ENCODE measurements at regions not wholly inside any gene's neighbourhood (a gene's known extent, or its start where the extent isn't known, plus 50 kb on each side); places are given as distances from the start of the nearest gene placed in this dataset.
"Not testable (repeated sequence)": the region's sequence is repeated elsewhere in the genome, so short reads cannot be mapped to it uniquely, and the experiment has no call there.

- DNase-seq = no peak
Measured at GRCh38 chr18:65278939-65279667, 471.7 kb upstream of the CDH7 start.

- no peak for DNase-seq
Measured at GRCh38 chr18:65269375-65269774, 481.4 kb upstream of the CDH7 start.

GRCh38 chr18:65265761-65266160 lies 485.1 kb upstream of the CDH7 start:
- DNase-seq = no peak

- no peak for DNase-seq
Measured at GRCh38 chr18:65260030-65260429, 490.8 kb upstream of the CDH7 start.

- no peak for DNase-seq
Measured at GRCh38 chr18:65259403-65259802, 491.4 kb upstream of the CDH7 start.

GRCh38 chr18:65257149-65257548 lies 493.7 kb upstream of the CDH7 start:
- no peak for DNase-seq

GRCh38 chr18:65255417-65255816 lies 495.4 kb upstream of the CDH7 start:
- DNase-seq = no peak

GRCh38 chr18:65239787-65240186 lies 511.0 kb upstream of the CDH7 start:
- DNase-seq = no peak

- DNase-seq = no peak
Measured at GRCh38 chr18:65235966-65236624, 514.7 kb upstream of the CDH7 start.

GRCh38 chr18:65230311-65230710 lies 520.5 kb upstream of the CDH7 start:
- DNase-seq = no peak

- DNase-seq = no peak
Measured at GRCh38 chr18:65227970-65228369, 522.8 kb upstream of the CDH7 start.

- DNase-seq = no peak
Measured at GRCh38 chr18:65221736-65222135, 529.1 kb upstream of the CDH7 start.

GRCh38 chr18:65221115-65221514 lies 529.7 kb upstream of the CDH7 start:
- DNase-seq = no peak

- no peak for DNase-seq
Measured at GRCh38 chr18:65215865-65216466, 534.8 kb upstream of the CDH7 start.

GRCh38 chr18:65214456-65214855 lies 536.4 kb upstream of the CDH7 start:
- DNase-seq = no peak

- no peak for DNase-seq
Measured at GRCh38 chr18:65206551-65207260, 544.1 kb upstream of the CDH7 start.

- DNase-seq = no peak
Measured at GRCh38 chr18:65202091-65202490, 548.7 kb upstream of the CDH7 start.

- no peak for DNase-seq
Measured at GRCh38 chr18:65175681-65176080, 575.1 kb upstream of the CDH7 start.

GRCh38 chr18:65162086-65162485 lies 588.7 kb upstream of the CDH7 start:
- not testable (repeated sequence) for DNase-seq

GRCh38 chr18:65146482-65147021 lies 604.3 kb upstream of the CDH7 start:
- DNase-seq = no peak

- no peak for DNase-seq
Measured at GRCh38 chr18:65145312-65145711, 605.5 kb upstream of the CDH7 start.

- no peak for DNase-seq
Measured at GRCh38 chr18:65133610-65134009, 617.2 kb upstream of the CDH7 start.

GRCh38 chr18:65124633-65125032 lies 626.2 kb upstream of the CDH7 start:
- no peak for DNase-seq
